Endothelial cell (in vitro differentiated cells): ENCODE measurements at regions not wholly inside any gene's neighbourhood (a gene's known extent, or its start where the extent isn't known, plus 50 kb on each side); places are given as distances from the start of the nearest gene placed in this dataset.

ENCODE experiments used
- DNase-seq: peaks from one replicate; pipeline ENCODE4 v3.0.0; 2021; ENCODE audit warnings: low spot score
- H3K27ac Mint-ChIP-seq: one replicate; pipeline ENCODE4 v1.8.0; 2021; ENCODE audit warnings: mixed read lengths, inconsistent platforms; ENCODE audit not compliant: unreplicated experiment
- H3K27me3 Mint-ChIP-seq: one replicate; pipeline ENCODE4 v1.8.0; 2021; ENCODE audit warnings: mild to moderate bottlenecking, moderate library complexity, mixed read lengths, inconsistent platforms; ENCODE audit not compliant: unreplicated experiment
- H3K36me3 Mint-ChIP-seq: one replicate; pipeline ENCODE4 v1.8.0; 2021; ENCODE audit warnings: mild to moderate bottlenecking, low read depth, mixed read lengths, inconsistent platforms; ENCODE audit not compliant: unreplicated experiment
- H3K4me1 Mint-ChIP-seq: one replicate; pipeline ENCODE4 v1.8.0; 2021; ENCODE audit warnings: mild to moderate bottlenecking, mixed read lengths, inconsistent platforms; ENCODE audit not compliant: unreplicated experiment
- H3K4me3 Mint-ChIP-seq: one replicate; pipeline ENCODE4 v1.8.0; 2021; ENCODE audit warnings: mild to moderate bottlenecking, mixed read lengths, inconsistent platforms; ENCODE audit not compliant: unreplicated experiment
- H3K9me3 Mint-ChIP-seq: one replicate; pipeline ENCODE4 v1.8.0; 2021; ENCODE audit warnings: mixed read lengths, inconsistent platforms; ENCODE audit not compliant: unreplicated experiment
- TF ChIP-seq, protein P1 (sequence below): fragments of 200-600 bp; sonication (generic); IDR thresholded peaks from one replicate; pipeline ENCODE4 v1.5.0; 2021; ENCODE audit warnings: antibody characterized with exemption; ENCODE audit not compliant: unreplicated experiment

GRCh38 chr7:22596763-22597400, 96.9 kb upstream of the STEAP1B start:
- H3K27me3 Mint-ChIP-seq: peaks cover 4% of the 10 kb centered on the region
- peaks cover 12% of the 10 kb centered on the region for H3K4me1 Mint-ChIP-seq
- no peak overlapping the region for H3K27ac Mint-ChIP-seq
- H3K4me3 Mint-ChIP-seq: no peak overlapping the region
- no peaks in the 10 kb centered on the region for H3K36me3 Mint-ChIP-seq
- TF ChIP-seq, protein P1, sequence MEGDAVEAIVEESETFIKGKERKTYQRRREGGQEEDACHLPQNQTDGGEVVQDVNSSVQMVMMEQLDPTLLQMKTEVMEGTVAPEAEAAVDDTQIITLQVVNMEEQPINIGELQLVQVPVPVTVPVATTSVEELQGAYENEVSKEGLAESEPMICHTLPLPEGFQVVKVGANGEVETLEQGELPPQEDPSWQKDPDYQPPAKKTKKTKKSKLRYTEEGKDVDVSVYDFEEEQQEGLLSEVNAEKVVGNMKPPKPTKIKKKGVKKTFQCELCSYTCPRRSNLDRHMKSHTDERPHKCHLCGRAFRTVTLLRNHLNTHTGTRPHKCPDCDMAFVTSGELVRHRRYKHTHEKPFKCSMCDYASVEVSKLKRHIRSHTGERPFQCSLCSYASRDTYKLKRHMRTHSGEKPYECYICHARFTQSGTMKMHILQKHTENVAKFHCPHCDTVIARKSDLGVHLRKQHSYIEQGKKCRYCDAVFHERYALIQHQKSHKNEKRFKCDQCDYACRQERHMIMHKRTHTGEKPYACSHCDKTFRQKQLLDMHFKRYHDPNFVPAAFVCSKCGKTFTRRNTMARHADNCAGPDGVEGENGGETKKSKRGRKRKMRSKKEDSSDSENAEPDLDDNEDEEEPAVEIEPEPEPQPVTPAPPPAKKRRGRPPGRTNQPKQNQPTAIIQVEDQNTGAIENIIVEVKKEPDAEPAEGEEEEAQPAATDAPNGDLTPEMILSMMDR: no peak
- H3K9me3 Mint-ChIP-seq: no peaks in the 10 kb centered on the region
- DNase-seq: no peak

- H3K4me1 Mint-ChIP-seq: peaks cover 24% of the 10 kb centered on the region
- no peak for DNase-seq
- no peak overlapping the region for H3K4me3 Mint-ChIP-seq
- no peaks in the 10 kb centered on the region for H3K27me3 Mint-ChIP-seq
- H3K27ac Mint-ChIP-seq: no peak overlapping the region
- peaks cover 5% of the 10 kb centered on the region for H3K36me3 Mint-ChIP-seq
- TF ChIP-seq, protein P1: no peak
- no peaks in the 10 kb centered on the region for H3K9me3 Mint-ChIP-seq
Observed at GRCh38 chr7:22594020-22594419, 94.0 kb upstream of the STEAP1B start.

GRCh38 chr7:22591271-22591670, 91.3 kb upstream of the STEAP1B start:
- peaks cover 5% of the 10 kb centered on the region for H3K36me3 Mint-ChIP-seq
- H3K27ac Mint-ChIP-seq: no peak overlapping the region
- DNase-seq: no peak
- no peaks in the 10 kb centered on the region for H3K9me3 Mint-ChIP-seq
- peaks cover 39% of the 10 kb centered on the region for H3K4me1 Mint-ChIP-seq
- no peaks in the 10 kb centered on the region for H3K27me3 Mint-ChIP-seq
- TF ChIP-seq, protein P1: no peak
- no peak overlapping the region for H3K4me3 Mint-ChIP-seq

DNA sequence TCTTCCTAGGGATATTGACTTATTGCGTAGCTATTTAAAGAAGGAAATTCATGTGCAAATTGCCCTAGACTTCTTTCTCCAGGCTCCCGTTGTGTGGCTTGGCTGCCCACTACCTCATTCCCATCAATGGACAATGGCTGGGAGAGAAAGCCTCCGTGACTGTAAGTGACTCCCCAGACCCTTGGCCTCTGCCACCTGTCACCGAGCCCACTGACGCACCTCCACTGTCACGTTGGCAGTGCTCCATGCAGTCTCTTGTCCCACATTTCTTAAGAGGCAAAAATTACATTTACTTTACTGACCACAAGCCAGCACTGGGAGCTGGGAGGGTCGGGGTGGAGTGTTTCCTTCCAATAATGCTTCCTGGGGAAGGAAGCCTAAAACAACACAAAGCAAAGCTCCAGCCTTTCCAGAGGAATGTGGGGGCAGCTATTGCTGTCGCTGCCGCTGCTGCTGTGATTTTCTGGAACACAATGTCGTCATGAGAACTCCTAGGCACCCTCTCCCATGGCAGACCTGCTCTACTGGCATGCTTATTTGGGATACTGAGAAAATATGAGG, 89.7 kb upstream of the STEAP1B start:
- Mint-ChIP-seq H3K27me3 (no peaks in the 10 kb centered on the region), H3K36me3 (peaks cover 5% of the 10 kb centered on the region), H3K4me1 (peaks cover 39% of the 10 kb centered on the region), H3K9me3 (no peaks in the 10 kb centered on the region), H3K4me3 (peak overlapping the region; percentile 33), H3K27ac (peak overlapping the region; percentile 94)
- TF ChIP-seq, protein P1: no peak
- DNase-seq: peak; percentile 16

DNA sequence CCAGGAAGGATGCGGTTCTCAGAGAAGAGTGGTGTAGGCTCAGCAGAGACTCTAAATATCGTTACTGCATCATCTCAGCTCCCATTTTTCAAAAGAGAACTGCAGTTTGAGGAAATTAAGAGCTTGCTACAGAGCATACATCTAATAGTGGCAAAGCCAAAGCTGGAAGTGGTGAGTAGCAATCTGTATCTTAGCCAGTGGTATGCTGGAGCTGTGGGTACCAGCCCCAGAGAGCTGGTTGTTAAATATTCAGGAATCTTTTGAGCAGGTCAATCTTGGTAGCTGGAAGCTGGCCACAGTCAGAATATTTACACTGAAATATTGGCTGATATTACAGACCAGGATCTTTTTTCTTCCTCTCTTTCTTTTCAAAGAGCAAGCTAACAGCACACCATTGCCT, 88.4 kb upstream of the STEAP1B start:
- Mint-ChIP-seq H3K4me3 (no peak overlapping the region), H3K27ac (no peak overlapping the region)

More for the DNA sequence above, 88.4 kb upstream of the STEAP1B start:
- DNase-seq: no peak
- Mint-ChIP-seq H3K36me3 (peaks cover 5% of the 10 kb centered on the region), H3K4me1 (peaks cover 39% of the 10 kb centered on the region), H3K27me3 (no peaks in the 10 kb centered on the region), H3K9me3 (no peaks in the 10 kb centered on the region)
- TF ChIP-seq, protein P1: no peak
